Nephron (organoid): ENCODE measurements at regions not wholly inside any gene's neighbourhood (a gene's known extent, or its start where the extent isn't known, plus 50 kb on each side); places are given as distances from the start of the nearest gene placed in this dataset.

Source experiments
- H3K27ac Mint-ChIP-seq, 3 experiments: 2 replicates each; pipeline ENCODE4 v1.8.0; 2020; ENCODE audit warnings: mixed read lengths in 3 of 3, mild to moderate bottlenecking in 2 of 3, moderate library complexity in 1 of 3
- H3K27me3 Mint-ChIP-seq: 2 replicates; pipeline ENCODE4 v1.8.0; 2021; ENCODE audit warnings: low read depth, mild to moderate bottlenecking, moderate library complexity, mixed read lengths
- H3K36me3 Mint-ChIP-seq: 2 replicates; pipeline ENCODE4 v1.8.0; 2020; ENCODE audit warnings: low read depth, mixed read lengths
- H3K4me1 Mint-ChIP-seq: 2 replicates; pipeline ENCODE4 v1.8.0; 2020; ENCODE audit warnings: mixed read lengths
- H3K4me3 Mint-ChIP-seq, 3 experiments: 2 replicates each; pipeline ENCODE4 v1.8.0; 2020; ENCODE audit warnings: mild to moderate bottlenecking in 3 of 3, mixed read lengths in 3 of 3, moderate library complexity in 2 of 3
- H3K9me3 Mint-ChIP-seq: 2 replicates; pipeline ENCODE4 v1.8.0; 2020; ENCODE audit warnings: mixed read lengths
- CTCF ChIP-seq, 3 experiments: fragments of 200-600 bp; sonication (generic); IDR thresholded peaks; one replicate each; pipeline ENCODE4 v1.5.0; 2021; ENCODE audit warnings: antibody characterized with exemption in 3 of 3; ENCODE audit not compliant: unreplicated experiment in 3 of 3

GRCh38 chr5:111676926-111677415, 80.0 kb downstream of the NREP start:
- Mint-ChIP-seq H3K4me3 (no peak overlapping the region), H3K36me3 (no peaks in the 10 kb centered on the region), H3K27me3 (no peaks in the 10 kb centered on the region), H3K4me1 (peaks cover 85% of the 10 kb centered on the region), H3K9me3 (no peaks in the 10 kb centered on the region), H3K27ac (peak overlapping the region in 2 of 3 experiments; percentile 76 to 92)
- no peak for TF ChIP-seq CTCF (IDR thresholded peaks at IDR 0.05; ENCODE audit: unreplicated experiment in 3 of 3)

GRCh38 chr5:111676466-111676865, 80.5 kb downstream of the NREP start:
- no peaks in the 10 kb centered on the region for H3K9me3 Mint-ChIP-seq

GRCh38 chr5:111675201-111675934, 81.6 kb downstream of the NREP start:
- H3K9me3 Mint-ChIP-seq = no peaks in the 10 kb centered on the region
- H3K27me3 Mint-ChIP-seq = no peaks in the 10 kb centered on the region
- peak overlapping the region; percentile 45 to 92 (median 76) for H3K27ac Mint-ChIP-seq
- H3K4me3 Mint-ChIP-seq = no peak overlapping the region
- no peak for TF ChIP-seq CTCF (IDR thresholded peaks at IDR 0.05; ENCODE audit: unreplicated experiment in 3 of 3)
- peaks cover 82% of the 10 kb centered on the region for H3K4me1 Mint-ChIP-seq
- H3K36me3 Mint-ChIP-seq = no peaks in the 10 kb centered on the region

More at GRCh38 chr5:111676466-111676865, 80.5 kb downstream of the NREP start:
- H3K4me3 Mint-ChIP-seq = no peak overlapping the region
- no peaks in the 10 kb centered on the region for H3K36me3 Mint-ChIP-seq
- H3K27ac Mint-ChIP-seq = peak overlapping the region in 2 of 3 experiments; percentile 76 to 92
- no peak for TF ChIP-seq CTCF (IDR thresholded peaks at IDR 0.05; ENCODE audit: unreplicated experiment in 3 of 3)
- H3K4me1 Mint-ChIP-seq = peaks cover 85% of the 10 kb centered on the region
- no peaks in the 10 kb centered on the region for H3K27me3 Mint-ChIP-seq

- Mint-ChIP-seq H3K4me1 (peaks cover 77% of the 10 kb centered on the region), H3K27me3 (no peaks in the 10 kb centered on the region)
Observed at GRCh38 chr5:111673891-111674626, 82.9 kb downstream of the NREP start.

GRCh38 chr5:111672099-111672498, 84.9 kb downstream of the NREP start:
- H3K9me3 Mint-ChIP-seq = no peaks in the 10 kb centered on the region

More at GRCh38 chr5:111673891-111674626, 82.9 kb downstream of the NREP start:
- H3K9me3 Mint-ChIP-seq = no peaks in the 10 kb centered on the region
- no peaks in the 10 kb centered on the region for H3K36me3 Mint-ChIP-seq
- no peak for TF ChIP-seq CTCF (IDR thresholded peaks at IDR 0.05; ENCODE audit: unreplicated experiment in 3 of 3)
- peak overlapping the region; percentile 51 to 92 (median 77) for H3K27ac Mint-ChIP-seq
- H3K4me3 Mint-ChIP-seq = no peak overlapping the region

More at GRCh38 chr5:111672099-111672498, 84.9 kb downstream of the NREP start:
- peak overlapping the region in 2 of 3 experiments; percentile 73 to 92 for H3K27ac Mint-ChIP-seq
- H3K4me1 Mint-ChIP-seq = peaks cover 71% of the 10 kb centered on the region
- H3K4me3 Mint-ChIP-seq = no peak overlapping the region
- no peak for TF ChIP-seq CTCF (IDR thresholded peaks at IDR 0.05; ENCODE audit: unreplicated experiment in 3 of 3)
- no peaks in the 10 kb centered on the region for H3K27me3 Mint-ChIP-seq
- H3K36me3 Mint-ChIP-seq = no peaks in the 10 kb centered on the region
